ENCODE measurements at regions not wholly inside any gene's neighbourhood (a gene's known extent, or its start where the extent isn't known, plus 50 kb on each side); places are given as distances from the start of the nearest gene placed in this dataset.

DNA sequence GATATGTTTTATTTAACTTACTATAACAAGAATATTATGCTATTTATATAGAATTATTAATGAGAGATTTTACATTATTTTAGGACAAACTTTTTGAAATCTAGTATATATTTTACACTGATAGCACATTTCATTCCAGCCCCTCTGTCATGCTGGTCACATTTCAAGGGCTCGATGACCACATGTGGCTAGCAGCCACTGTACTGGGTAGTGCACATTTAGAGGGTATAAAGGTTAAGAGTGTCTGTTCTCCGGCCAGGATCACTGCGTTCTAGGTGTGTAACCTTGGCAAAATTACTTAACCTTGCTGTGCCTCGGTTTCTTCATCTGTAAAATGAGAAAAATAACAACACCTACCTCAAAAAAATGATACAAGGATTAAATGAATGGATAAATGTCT is 87.2 kb upstream of the TNP1 start:
- TF ChIP-seq, protein P1, sequence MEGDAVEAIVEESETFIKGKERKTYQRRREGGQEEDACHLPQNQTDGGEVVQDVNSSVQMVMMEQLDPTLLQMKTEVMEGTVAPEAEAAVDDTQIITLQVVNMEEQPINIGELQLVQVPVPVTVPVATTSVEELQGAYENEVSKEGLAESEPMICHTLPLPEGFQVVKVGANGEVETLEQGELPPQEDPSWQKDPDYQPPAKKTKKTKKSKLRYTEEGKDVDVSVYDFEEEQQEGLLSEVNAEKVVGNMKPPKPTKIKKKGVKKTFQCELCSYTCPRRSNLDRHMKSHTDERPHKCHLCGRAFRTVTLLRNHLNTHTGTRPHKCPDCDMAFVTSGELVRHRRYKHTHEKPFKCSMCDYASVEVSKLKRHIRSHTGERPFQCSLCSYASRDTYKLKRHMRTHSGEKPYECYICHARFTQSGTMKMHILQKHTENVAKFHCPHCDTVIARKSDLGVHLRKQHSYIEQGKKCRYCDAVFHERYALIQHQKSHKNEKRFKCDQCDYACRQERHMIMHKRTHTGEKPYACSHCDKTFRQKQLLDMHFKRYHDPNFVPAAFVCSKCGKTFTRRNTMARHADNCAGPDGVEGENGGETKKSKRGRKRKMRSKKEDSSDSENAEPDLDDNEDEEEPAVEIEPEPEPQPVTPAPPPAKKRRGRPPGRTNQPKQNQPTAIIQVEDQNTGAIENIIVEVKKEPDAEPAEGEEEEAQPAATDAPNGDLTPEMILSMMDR (IDR thresholded peaks at IDR 0.05): no peak
- no peak for TF ChIP-seq POLR2A (IDR thresholded peaks at IDR 0.05)
